Immature natural killer cell (primary cell): ENCODE measurements at regions not wholly inside any gene's neighbourhood (a gene's known extent, or its start where the extent isn't known, plus 50 kb on each side); places are given as distances from the start of the nearest gene placed in this dataset.

Source experiments
- DNase-seq, 3 donors: peaks; one replicate each; pipeline ENCODE4 v3.0.0; 2022; ENCODE audit warnings: mixed read lengths in 1 of 3
- H3K27ac Mint-ChIP-seq, 6 donors: one replicate each; pipeline ENCODE4 v1.8.0; 2020; ENCODE audit warnings: mixed read lengths in 6 of 6, mild to moderate bottlenecking in 5 of 6, inconsistent platforms in 4 of 6, moderate library complexity in 3 of 6
- H3K27me3 Mint-ChIP-seq, 3 donors: one replicate each; pipeline ENCODE4 v1.8.0; 2020 to 2021; ENCODE audit warnings: low read depth in 3 of 3, mild to moderate bottlenecking in 3 of 3, mixed read lengths in 3 of 3, moderate library complexity in 3 of 3, inconsistent platforms in 1 of 3
- H3K36me3 Mint-ChIP-seq, 3 donors: one replicate each; pipeline ENCODE4 v1.8.0; 2020; ENCODE audit warnings: mixed read lengths in 3 of 3, inconsistent platforms in 2 of 3, mild to moderate bottlenecking in 2 of 3
- H3K4me1 Mint-ChIP-seq, 2 donors: one replicate each; pipeline ENCODE4 v1.8.0; 2020; ENCODE audit warnings: inconsistent platforms in 2 of 2, mild to moderate bottlenecking in 2 of 2, mixed read lengths in 2 of 2, moderate library complexity in 1 of 2
- H3K4me3 Mint-ChIP-seq, 5 donors: one replicate each; pipeline ENCODE4 v1.8.0; 2020; ENCODE audit warnings: mild to moderate bottlenecking in 5 of 5, mixed read lengths in 5 of 5, inconsistent platforms in 3 of 5, moderate library complexity in 3 of 5
- H3K9me3 Mint-ChIP-seq, 6 donors: one replicate each; pipeline ENCODE4 v1.8.0; 2020; ENCODE audit warnings: mild to moderate bottlenecking in 6 of 6, mixed read lengths in 6 of 6, inconsistent platforms in 4 of 6, moderate library complexity in 3 of 6

DNA sequence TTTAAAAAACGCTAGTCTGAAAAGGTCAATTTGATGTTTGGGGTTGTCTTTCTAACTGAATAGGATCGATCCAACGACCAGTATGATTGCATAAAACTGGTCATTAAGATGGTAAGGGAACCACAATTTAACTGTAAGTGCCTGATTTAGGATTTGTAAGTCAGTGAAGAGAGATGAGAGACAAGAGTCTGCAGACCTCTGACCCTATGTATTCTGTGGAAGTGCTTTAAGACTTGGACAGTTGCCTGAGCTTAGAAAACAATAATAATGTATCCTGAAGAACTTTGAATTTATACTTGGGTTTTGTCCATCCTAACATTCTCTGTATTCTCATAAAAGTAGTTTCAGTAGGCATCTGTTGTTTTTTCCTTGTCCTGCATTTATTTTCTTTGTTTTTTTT lies 221.4 kb upstream of the SUCLG2 start:
- no peak for DNase-seq
- no peak overlapping the region for H3K4me3 Mint-ChIP-seq
- no peaks in the 10 kb centered on the region for H3K36me3 Mint-ChIP-seq
- H3K9me3 Mint-ChIP-seq: no peaks in the 10 kb centered on the region
- no peak overlapping the region for H3K27ac Mint-ChIP-seq
- H3K27me3 Mint-ChIP-seq: peaks cover 2 to 6% (median 3%) of the 10 kb centered on the region in 3 donors
- H3K4me1 Mint-ChIP-seq: no peaks in the 10 kb centered on the region

DNA sequence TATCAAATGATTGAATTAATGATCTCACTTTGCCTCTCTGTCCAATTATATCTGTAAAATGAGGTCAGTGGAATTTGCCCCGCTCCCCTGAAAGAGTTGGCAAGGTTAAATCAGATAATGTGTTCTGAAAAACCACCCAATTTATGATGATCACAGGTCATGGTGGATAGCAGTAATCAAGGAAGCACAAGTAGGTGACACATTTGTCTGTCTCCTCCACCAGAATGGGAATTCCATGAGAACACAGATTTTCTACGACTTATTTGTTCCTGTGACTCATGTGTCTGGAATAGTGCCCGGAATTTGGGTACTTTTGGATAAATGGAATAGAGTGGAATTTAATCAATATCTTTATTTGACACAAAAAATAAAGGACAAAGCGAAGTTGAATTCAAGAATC lies 220.9 kb upstream of the SUCLG2 start:
- DNase-seq: no peak
- H3K27me3 Mint-ChIP-seq: peaks cover 2 to 7% (median 3%) of the 10 kb centered on the region in 3 donors
- H3K36me3 Mint-ChIP-seq: no peaks in the 10 kb centered on the region
- no peaks in the 10 kb centered on the region for H3K9me3 Mint-ChIP-seq
- H3K4me3 Mint-ChIP-seq: no peak overlapping the region
- H3K4me1 Mint-ChIP-seq: no peaks in the 10 kb centered on the region
- no peak overlapping the region for H3K27ac Mint-ChIP-seq

DNA sequence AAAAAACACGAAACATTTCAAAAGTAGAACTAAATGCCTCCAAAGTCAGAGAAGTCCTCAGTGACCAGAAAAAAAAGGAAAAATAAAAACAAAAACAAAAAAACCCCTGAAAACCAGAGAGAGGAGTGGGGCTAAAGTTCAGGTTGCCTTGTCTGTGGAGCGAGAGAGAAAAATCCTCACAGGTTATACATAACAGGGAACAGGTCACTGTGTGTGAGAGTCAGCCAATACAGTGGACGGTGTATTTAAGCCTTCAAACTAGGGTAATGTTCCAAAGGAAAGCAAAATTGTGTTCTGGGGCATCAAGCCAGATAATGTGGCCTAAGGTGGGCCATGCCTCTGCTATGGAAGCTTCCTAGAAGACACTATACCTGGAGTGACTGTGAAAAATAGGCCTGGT lies 216.1 kb upstream of the SUCLG2 start:
- Mint-ChIP-seq H3K4me3 (no peak overlapping the region), H3K27me3 (peaks cover 2 to 5% (median 2%) of the 10 kb centered on the region in 3 donors), H3K9me3 (no peaks in the 10 kb centered on the region), H3K27ac (no peak overlapping the region), H3K4me1 (no peaks in the 10 kb centered on the region), H3K36me3 (no peaks in the 10 kb centered on the region)
- no peak for DNase-seq

DNA sequence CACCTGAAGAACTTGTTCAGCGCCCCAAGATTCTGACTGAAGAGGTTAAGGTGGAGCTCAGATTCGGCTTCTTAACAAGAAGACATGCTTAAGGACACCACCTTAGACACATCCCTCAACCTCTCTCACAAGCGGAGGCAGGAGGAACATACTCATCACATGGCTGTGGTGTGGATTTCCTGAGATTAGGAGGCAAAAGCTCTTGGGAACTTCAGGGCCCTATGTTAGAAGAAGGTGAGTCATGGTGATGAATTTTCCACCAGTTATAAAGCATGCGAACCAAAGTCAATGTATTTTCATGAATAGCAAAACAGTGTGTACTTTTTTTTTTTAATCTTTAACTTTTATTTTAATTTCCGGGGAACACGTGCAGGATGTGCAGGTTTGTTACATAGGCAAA lies 212.2 kb upstream of the SUCLG2 start:
- Mint-ChIP-seq H3K9me3 (no peaks in the 10 kb centered on the region), H3K27ac (no peak overlapping the region), H3K27me3 (peaks cover 0 to 4% (median 2%) of the 10 kb centered on the region in 3 donors), H3K4me3 (no peak overlapping the region), H3K4me1 (no peaks in the 10 kb centered on the region), H3K36me3 (no peaks in the 10 kb centered on the region)
- DNase-seq: no peak

DNA sequence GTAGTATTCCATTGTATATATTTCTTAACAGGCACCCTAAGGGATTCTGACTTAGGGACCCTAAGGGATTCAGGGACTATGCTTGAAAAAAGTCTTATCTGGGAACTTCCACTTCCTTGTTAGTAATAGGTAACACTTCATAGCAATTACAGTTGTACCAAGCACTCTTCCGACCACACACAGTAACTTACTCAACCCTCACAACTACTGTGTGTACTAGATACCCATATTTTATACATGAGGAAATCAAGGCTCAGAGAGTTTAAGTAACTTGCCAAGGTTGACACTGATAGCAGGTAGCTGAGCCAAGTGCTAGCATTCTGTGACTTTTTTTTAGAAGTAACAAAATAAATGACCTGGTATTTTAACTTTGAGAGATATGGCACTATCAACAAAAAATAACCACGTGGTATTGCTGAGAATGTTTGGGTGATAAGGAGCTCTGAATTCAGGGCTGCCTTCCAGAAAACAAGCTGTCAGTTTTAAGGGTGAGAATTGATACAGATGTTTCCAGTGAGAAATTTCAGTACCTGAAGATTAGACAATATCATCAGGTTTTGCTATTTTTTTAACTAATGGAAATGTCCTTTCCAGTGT lies 210.3 kb upstream of the SUCLG2 start:
- H3K9me3 Mint-ChIP-seq: no peaks in the 10 kb centered on the region
- H3K27me3 Mint-ChIP-seq: peaks cover 0 to 3% (median 2%) of the 10 kb centered on the region in 3 donors
- no peak overlapping the region for H3K4me3 Mint-ChIP-seq
- DNase-seq: no peak
- no peaks in the 10 kb centered on the region for H3K4me1 Mint-ChIP-seq
- H3K27ac Mint-ChIP-seq: no peak overlapping the region
- H3K36me3 Mint-ChIP-seq: no peaks in the 10 kb centered on the region

DNA sequence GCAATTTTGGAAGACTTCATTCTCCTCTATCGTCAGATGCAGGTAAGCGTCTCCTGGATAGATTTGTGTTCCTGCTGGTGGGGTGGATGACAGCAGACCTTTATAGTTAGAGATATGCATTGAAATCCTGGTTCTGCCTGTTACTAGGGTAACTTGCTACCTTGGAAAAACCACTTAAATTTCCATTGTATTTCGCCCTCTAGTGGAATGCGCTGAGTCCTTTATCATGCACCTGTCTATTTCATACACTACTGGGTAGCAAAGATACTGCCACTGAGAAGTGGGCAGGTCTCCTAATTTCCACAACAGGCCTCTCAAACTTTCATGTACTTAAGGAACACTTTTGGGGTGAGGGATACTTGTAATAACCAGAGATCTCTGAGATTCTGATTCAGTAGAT lies 209.5 kb upstream of the SUCLG2 start:
- no peaks in the 10 kb centered on the region for H3K36me3 Mint-ChIP-seq
- no peak for DNase-seq
- no peak overlapping the region for H3K27ac Mint-ChIP-seq
- peaks cover 0 to 3% (median 2%) of the 10 kb centered on the region in 3 donors for H3K27me3 Mint-ChIP-seq
- no peaks in the 10 kb centered on the region for H3K9me3 Mint-ChIP-seq
- no peaks in the 10 kb centered on the region for H3K4me1 Mint-ChIP-seq
- no peak overlapping the region for H3K4me3 Mint-ChIP-seq

DNA sequence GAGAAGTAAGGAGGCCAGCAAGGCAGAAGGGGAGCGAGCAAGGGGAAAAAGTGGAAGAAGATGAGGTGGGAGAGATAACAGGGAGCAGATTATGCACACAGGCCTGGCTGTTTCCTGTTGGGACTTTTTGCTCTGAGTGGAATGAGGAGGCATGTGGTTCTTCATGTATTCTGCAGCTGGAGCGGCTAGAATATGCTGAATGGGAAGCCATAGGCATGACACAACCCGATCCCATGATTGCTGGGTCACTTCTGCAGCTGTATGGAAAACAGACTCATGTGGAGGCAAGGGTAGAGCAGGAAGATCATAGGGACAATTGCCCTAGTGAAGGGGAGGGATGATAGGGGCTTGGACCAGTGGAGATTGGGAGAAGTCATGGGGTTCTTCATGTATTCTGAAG lies 206.0 kb upstream of the SUCLG2 start:
- no peaks in the 10 kb centered on the region for H3K4me1 Mint-ChIP-seq
- peaks cover 0 to 3% (median 0%) of the 10 kb centered on the region in 3 donors for H3K27me3 Mint-ChIP-seq
- no peaks in the 10 kb centered on the region for H3K36me3 Mint-ChIP-seq
- DNase-seq: no peak
- H3K4me3 Mint-ChIP-seq: no peak overlapping the region
- no peaks in the 10 kb centered on the region for H3K9me3 Mint-ChIP-seq
- H3K27ac Mint-ChIP-seq: no peak overlapping the region

DNA sequence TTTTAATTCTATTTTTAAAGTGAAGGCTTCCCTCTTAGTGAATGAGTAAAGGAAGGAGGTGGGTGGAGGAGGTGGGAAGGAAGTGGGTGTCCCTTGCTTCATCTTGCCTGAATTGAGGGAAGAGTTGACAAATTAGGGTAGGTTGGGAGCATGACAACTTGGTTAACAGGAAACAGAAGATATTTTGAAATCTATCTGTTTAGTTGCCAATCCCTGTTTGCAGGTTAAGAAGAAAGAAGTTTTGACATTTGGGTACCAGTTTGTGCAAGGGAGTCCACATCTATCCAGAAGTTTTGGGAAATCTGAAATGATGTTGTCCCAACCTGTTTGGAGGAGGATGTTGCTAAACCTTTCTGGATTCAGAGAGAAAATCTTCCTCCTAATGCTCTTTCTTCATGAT lies 204.1 kb upstream of the SUCLG2 start:
- Mint-ChIP-seq H3K27me3 (peaks cover 0 to 2% (median 0%) of the 10 kb centered on the region in 3 donors), H3K36me3 (no peaks in the 10 kb centered on the region), H3K27ac (no peak overlapping the region)

DNA sequence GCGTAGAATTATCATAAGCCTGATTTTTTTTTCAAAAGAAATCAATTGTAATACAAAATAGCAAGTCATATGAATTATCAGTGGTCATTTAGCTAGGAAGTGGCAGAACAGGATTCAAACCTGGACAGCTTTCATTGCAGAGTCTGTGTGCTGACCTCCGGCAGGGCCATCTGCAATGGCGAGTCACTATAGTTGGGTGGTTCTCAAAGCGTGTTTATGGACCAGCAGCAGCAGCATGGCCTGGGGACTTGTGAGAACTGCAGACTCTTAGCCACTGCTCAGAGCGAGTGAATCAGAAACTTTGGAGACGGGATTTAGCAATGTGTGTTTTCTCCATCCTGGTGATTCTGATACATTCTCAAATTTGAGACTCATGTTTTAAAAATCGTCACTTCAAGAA lies 202.3 kb upstream of the SUCLG2 start:
- Mint-ChIP-seq H3K4me1 (no peaks in the 10 kb centered on the region), H3K36me3 (no peaks in the 10 kb centered on the region), H3K9me3 (no peaks in the 10 kb centered on the region), H3K27ac (no peak overlapping the region), H3K27me3 (peaks cover 0 to 2% (median 0%) of the 10 kb centered on the region in 3 donors), H3K4me3 (no peak overlapping the region)
- DNase-seq: no peak

More for the DNA sequence above, 204.1 kb upstream of the SUCLG2 start:
- no peak for DNase-seq
- Mint-ChIP-seq H3K9me3 (no peaks in the 10 kb centered on the region), H3K4me1 (no peaks in the 10 kb centered on the region), H3K4me3 (no peak overlapping the region)

DNA sequence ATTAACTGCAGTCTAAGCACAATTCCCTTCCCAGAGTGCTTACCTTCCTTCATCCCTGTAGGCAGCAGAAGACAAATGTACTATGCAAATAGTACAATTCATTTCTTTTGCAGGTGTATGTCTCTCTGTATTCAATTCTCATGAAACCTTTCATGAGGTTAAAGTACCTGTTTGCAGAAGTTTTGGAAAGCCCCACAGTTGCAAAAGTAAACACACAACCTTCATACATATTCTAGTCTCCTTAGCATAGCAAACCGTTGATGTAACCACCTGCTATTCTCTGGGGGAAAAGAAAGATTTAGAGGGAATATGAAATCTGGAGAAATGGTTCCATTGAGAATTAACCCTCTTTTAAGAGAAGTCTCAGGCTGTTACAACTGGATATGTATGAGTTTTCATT lies 200.3 kb upstream of the SUCLG2 start:
- H3K27ac Mint-ChIP-seq: no peak overlapping the region
- no peaks in the 10 kb centered on the region for H3K4me1 Mint-ChIP-seq

DNA sequence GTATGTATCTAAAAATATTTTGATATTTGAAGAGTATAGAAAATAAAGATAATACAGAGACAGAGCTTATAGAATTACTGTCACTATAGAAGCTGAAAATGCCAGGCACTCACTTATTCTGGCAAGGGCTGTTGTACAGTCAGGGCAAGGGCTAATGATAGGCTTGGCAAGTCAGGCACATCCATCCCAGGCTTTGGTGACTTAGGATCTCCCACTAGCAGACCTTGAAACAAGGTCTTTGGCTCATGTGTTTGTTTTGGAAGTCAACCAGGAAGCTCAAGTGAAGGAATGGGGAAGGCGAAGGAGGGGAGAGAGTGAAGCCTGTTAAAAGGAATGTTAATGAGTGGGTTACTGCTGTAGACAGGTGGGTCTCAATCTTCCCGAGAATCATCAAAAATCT lies 199.1 kb upstream of the SUCLG2 start:
- Mint-ChIP-seq H3K27me3 (peaks cover 0 to 2% (median 0%) of the 10 kb centered on the region in 3 donors), H3K36me3 (no peaks in the 10 kb centered on the region), H3K9me3 (no peaks in the 10 kb centered on the region), H3K4me1 (no peaks in the 10 kb centered on the region), H3K4me3 (no peak overlapping the region), H3K27ac (no peak overlapping the region)
- DNase-seq: no peak

More for the DNA sequence above, 200.3 kb upstream of the SUCLG2 start:
- Mint-ChIP-seq H3K9me3 (no peaks in the 10 kb centered on the region), H3K36me3 (no peaks in the 10 kb centered on the region), H3K27me3 (no peaks in the 10 kb centered on the region), H3K4me3 (no peak overlapping the region)
- DNase-seq: no peak

DNA sequence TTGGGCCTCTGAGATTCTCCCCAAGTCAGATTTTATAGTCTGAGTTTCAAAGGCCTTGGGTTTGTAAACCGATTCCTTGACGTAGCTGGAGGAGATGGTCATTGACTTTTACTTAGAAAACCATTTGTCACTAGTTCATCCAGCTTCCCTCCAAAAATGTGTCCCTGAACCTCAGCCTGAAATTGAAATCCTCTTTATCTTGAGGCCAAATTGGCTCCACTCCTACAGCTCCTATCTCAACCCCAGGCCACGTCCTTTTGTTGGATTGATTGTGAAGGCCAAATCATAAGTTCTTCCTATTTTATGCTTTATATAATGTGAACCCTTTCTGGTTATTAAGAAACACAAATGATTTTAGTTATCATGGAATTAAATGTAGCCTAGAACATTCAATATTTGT lies 193.9 kb upstream of the SUCLG2 start:
- H3K36me3 Mint-ChIP-seq: no peaks in the 10 kb centered on the region
- H3K27me3 Mint-ChIP-seq: peaks cover 0 to 4% (median 3%) of the 10 kb centered on the region in 3 donors
- H3K9me3 Mint-ChIP-seq: no peaks in the 10 kb centered on the region
- no peak overlapping the region for H3K27ac Mint-ChIP-seq
- H3K4me1 Mint-ChIP-seq: no peaks in the 10 kb centered on the region
- no peak for DNase-seq
- H3K4me3 Mint-ChIP-seq: no peak overlapping the region

DNA sequence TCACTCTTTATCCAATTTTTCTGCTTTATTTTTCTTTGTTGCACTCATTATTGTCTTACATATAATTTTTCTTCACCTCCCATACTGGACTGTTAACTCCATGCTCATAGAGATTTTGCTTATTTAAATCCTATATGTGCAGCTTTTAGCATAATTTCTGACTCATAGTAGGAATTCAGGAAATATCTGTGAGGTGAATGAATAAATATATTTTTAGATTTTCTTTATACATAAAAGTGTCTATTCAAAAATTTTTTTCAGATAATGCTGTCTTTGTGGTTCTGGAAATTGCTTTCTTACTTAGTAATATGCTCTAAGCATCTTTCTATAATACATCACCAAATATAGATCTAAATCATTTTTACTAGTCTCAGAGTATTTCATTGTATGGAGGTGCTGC lies 191.8 kb upstream of the SUCLG2 start:
- H3K27ac Mint-ChIP-seq: no peak overlapping the region
- H3K9me3 Mint-ChIP-seq: no peaks in the 10 kb centered on the region
- H3K4me1 Mint-ChIP-seq: no peaks in the 10 kb centered on the region
- H3K36me3 Mint-ChIP-seq: no peaks in the 10 kb centered on the region
- no peak for DNase-seq
- H3K27me3 Mint-ChIP-seq: peaks cover 0 to 4% (median 3%) of the 10 kb centered on the region in 3 donors
- no peak overlapping the region for H3K4me3 Mint-ChIP-seq

DNA sequence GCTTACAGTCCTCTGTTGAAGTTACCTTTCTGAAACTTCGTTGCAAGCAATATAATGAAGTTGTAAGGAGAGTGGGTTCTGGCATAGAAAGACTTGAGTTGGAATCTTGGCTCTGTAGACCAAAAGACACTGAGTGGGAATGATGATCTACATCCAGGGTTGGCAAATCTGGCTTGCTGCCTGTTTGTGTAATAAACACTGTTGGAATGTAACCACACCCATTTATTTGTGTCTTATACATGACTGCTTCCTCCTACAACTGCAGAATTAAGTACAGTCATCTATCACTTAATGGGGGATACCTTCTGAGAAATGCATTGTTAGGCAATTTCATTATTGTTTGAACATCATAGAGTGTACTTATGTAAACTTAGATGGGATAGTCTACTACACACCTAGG lies 178.4 kb upstream of the SUCLG2 start:
- Mint-ChIP-seq H3K36me3 (peaks cover 0 to 4% (median 0%) of the 10 kb centered on the region in 3 donors), H3K4me1 (no peaks in the 10 kb centered on the region), H3K27ac (no peak overlapping the region), H3K9me3 (peaks cover 9 to 37% (median 15%) of the 10 kb centered on the region in 6 donors), H3K27me3 (peaks cover 0 to 13% (median 8%) of the 10 kb centered on the region in 3 donors), H3K4me3 (no peak overlapping the region)
- DNase-seq: no peak

DNA sequence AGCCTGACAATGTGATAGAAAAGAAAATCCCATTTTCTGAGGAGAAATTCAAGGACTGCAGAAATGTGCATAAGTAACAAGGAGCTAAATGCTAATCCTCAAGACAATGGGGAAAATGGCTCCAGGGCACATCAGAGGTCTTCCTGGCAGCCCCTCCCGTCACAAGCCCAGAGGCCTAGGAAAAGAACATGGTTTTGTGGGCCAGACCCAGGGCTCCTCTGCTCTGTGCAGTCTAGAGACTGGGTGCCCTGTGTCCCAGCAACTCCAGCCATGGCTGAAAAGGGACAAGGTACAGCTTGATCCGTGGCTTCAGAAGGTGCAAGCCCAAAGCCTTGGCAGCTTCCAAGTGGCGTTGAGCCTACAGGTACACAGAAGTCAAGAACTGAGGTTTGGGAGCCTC lies 176.8 kb upstream of the SUCLG2 start:
- DNase-seq: no peak
- Mint-ChIP-seq H3K27ac (no peak overlapping the region), H3K4me3 (no peak overlapping the region), H3K4me1 (no peaks in the 10 kb centered on the region), H3K36me3 (peaks cover 0 to 4% (median 0%) of the 10 kb centered on the region in 3 donors), H3K27me3 (peaks cover 0 to 13% (median 4%) of the 10 kb centered on the region in 3 donors), H3K9me3 (peaks cover 9 to 37% (median 14%) of the 10 kb centered on the region in 6 donors)
